ENCODE measurements at regions not wholly inside any gene's neighbourhood (a gene's known extent, or its start where the extent isn't known, plus 50 kb on each side); places are given as distances from the start of the nearest gene placed in this dataset.
"Not testable (repeated sequence)": the region's sequence is repeated elsewhere in the genome, so short reads cannot be mapped to it uniquely, and the experiment has no call there.

GRCh38 chr2:47696478-47696831 lies 86.5 kb upstream of the MSH6 start:
- in situ Hi-C loops (cut with HindIII; ENCODE audit: low pct_unique_long_range_greater_than_20kb, low sequenced_read_pairs) = no loop called here
- no peak for DNase-seq (ENCODE audit: low read depth, low spot score)

GRCh38 chr2:47695800-47696477 lies 87.0 kb upstream of the MSH6 start:
- in situ Hi-C loops (cut with HindIII; ENCODE audit: low pct_unique_long_range_greater_than_20kb, low sequenced_read_pairs) = no loop called here
- DNase-seq (ENCODE audit: low read depth, low spot score) = no peak

DNA sequence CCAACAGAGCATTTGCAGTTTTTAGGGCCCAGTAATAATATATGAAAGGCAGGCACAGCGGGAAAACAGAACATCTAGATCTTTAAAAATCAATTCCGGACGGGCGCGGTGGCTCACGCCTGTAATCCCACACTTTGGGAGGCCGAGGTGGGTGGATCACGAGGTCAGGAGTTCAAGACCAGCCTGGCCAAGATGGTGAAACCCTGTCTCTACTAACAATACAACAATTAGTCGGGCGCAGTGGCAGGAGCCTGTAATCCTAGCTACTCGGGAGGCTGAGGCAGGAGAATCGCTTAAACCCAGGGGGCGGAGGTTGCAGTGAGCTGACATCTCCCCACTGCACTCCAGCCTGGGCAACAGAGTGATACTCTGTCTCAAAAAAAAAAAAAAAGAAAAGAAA lies 88.5 kb upstream of the MSH6 start:
- in situ Hi-C loops (cut with HindIII; ENCODE audit: low pct_unique_long_range_greater_than_20kb, low sequenced_read_pairs); DNase-seq (ENCODE audit: low read depth, low spot score): not testable (repeated sequence)

GRCh38 chr2:47690706-47691325 lies 92.1 kb upstream of the MSH6 start:
- DNase-seq (ENCODE audit: low read depth, low spot score); in situ Hi-C loops (cut with HindIII; ENCODE audit: low pct_unique_long_range_greater_than_20kb, low sequenced_read_pairs): not testable (repeated sequence)

DNA sequence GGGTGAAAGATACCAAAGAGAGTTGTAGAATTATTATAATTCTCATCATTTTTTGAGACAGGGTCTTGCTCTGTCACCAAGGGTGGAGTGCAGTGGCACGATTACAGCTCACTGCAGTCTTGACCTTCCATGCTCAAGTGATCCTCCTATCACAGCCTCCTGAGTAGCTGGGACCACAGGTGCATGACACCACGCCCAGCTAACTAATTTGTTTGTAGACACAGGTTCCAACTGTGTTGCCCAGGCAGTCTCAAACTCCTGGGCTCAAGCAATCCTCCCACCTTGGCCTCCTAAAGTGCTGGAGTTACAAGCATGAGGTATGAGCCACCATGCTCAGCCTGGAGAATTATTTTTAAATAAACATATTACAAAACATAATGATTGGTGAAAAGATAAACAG lies 92.8 kb upstream of the MSH6 start:
- no peak for DNase-seq (ENCODE audit: low read depth, low spot score)
- in situ Hi-C loops (cut with HindIII; ENCODE audit: low pct_unique_long_range_greater_than_20kb, low sequenced_read_pairs) = no loop called here

GRCh38 chr2:47689118-47689517 lies 93.8 kb upstream of the MSH6 start:
- in situ Hi-C loops (cut with HindIII; ENCODE audit: low pct_unique_long_range_greater_than_20kb, low sequenced_read_pairs); DNase-seq (ENCODE audit: low read depth, low spot score): not testable (repeated sequence)

DNA sequence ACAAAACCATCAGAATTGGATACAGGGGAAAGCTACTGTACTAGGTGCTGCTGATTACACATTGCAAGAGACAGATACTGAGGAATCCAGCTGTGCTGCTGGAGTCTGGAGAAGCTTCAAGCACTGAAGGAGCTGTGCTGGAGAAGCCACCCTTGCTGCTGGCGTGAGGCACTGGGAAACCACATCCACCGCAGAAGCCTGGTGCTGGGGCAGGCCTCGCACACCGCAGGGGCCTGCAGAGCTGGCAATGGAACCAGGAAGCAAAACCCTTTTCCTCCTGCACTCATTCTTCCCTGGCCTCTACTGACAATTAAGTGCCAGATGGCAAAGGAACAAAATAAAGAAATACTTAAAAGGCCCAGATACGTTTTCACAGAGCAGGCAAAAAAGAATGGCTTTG lies 94.4 kb upstream of the MSH6 start:
- in situ Hi-C loops (cut with HindIII; ENCODE audit: low pct_unique_long_range_greater_than_20kb, low sequenced_read_pairs) = no loop called here
- no peak for DNase-seq (ENCODE audit: low read depth, low spot score)

DNA sequence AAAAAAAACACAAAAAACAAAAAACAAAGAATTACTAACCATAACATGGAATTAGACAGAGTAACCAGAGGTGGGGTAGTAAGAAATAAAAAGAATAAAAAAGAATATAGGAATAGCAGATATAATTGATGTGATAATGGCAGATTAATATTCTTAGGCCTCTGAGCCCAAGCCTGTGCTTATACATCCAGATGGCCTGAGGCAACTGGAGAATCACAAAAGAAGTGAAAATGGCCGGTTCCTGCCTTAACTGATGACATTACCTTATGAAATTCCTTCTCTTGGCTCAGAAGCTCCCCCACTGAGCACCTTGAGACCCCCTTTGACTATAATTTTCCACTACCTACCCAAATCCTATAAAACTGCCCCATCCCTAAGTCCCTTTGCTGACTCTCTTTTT lies 95.1 kb upstream of the MSH6 start:
- no peak for DNase-seq (ENCODE audit: low read depth, low spot score)
- in situ Hi-C loops (cut with HindIII; ENCODE audit: low pct_unique_long_range_greater_than_20kb, low sequenced_read_pairs) = no loop called here

DNA sequence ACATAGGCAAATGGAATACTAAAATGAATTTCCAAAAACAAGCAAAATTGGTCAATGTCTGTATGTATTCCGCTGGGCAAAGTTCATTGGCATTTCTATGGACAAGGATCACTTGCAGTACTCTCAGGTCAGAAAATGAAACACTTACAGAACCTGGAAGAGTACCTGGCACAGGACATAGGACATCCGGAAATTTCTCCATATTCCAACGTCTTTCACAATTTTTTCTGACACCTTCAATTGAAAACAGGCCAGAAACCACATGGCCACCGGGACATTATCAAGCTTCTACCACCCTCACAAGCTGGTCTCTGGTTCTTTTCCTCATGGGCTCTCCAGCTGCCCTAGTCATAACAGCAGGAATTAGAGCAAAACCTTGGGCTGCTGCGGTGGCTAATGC lies 96.9 kb upstream of the MSH6 start:
- no peak for DNase-seq (ENCODE audit: low read depth, low spot score)
- in situ Hi-C loops (cut with HindIII; ENCODE audit: low pct_unique_long_range_greater_than_20kb, low sequenced_read_pairs) = no loop called here

DNA sequence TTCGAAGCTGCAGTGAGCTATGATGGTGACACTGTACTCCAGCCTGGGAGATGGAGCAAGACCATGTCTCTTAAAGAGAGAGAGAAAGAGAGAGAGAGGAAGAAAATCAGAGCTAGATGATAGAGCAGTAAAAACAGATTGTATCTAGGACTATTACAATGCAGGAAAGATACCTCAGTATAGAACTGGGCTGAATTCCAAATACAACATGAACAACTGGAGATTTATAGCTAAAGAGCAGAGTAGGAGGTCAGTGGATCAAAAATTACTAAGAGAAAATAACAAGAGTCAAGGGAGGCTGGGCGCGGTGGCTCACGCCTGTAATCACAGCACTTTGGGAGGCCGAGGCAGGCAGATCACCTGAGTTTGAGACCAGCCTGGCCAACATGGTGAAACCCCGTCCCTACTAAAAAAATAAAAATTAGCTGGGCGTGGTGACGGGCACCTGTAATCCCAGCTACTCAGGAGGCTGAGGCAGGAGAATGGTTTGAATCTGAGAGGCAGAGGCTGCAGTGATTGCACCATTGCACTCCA lies 100.7 kb upstream of the MSH6 start:
- in situ Hi-C loops (cut with HindIII; ENCODE audit: low pct_unique_long_range_greater_than_20kb, low sequenced_read_pairs) = no loop called here
- no peak for DNase-seq (ENCODE audit: low read depth, low spot score)

GRCh38 chr2:47676261-47676926 lies 105.6 kb upstream of the KCNK12 start:
- in situ Hi-C loops (cut with HindIII; ENCODE audit: low pct_unique_long_range_greater_than_20kb, low sequenced_read_pairs) = no loop called here
- DNase-seq (ENCODE audit: low read depth, low spot score) = no peak

GRCh38 chr2:47675196-47675825 lies 104.5 kb upstream of the KCNK12 start:
- DNase-seq (ENCODE audit: low read depth, low spot score) = no peak
- in situ Hi-C loops (cut with HindIII; ENCODE audit: low pct_unique_long_range_greater_than_20kb, low sequenced_read_pairs) = no loop called here

DNA sequence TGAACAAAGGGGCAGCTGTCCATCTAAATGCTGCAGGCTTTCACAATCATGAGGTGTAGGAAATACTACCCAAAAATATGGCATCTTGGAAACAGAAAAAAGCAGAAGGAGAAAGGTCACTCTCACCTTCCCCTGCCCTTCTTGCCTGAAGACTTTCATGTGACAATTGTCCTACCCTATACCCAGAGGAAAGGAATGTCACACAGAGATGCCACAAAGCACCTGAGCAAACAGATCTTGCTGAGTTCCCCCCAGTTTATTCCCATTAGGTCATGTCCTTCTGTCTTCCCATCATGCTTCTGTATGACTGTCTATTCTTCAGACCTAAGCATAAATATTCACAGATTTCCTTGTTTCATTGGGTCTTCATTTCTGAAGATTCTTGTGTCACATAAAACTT lies 95.5 kb upstream of the KCNK12 start:
- no peak for DNase-seq (ENCODE audit: low read depth, low spot score)
- in situ Hi-C loops (cut with HindIII; ENCODE audit: low pct_unique_long_range_greater_than_20kb, low sequenced_read_pairs) = no loop called here

- in situ Hi-C loops (cut with HindIII; ENCODE audit: low pct_unique_long_range_greater_than_20kb, low sequenced_read_pairs) = no loop called here
- peak; percentile 44 for DNase-seq (ENCODE audit: low read depth, low spot score)
These were observed 94.0 kb upstream of the KCNK12 start for GRCh38 chr2:47664817-47665216.

GRCh38 chr2:47662552-47662951 lies 91.8 kb upstream of the KCNK12 start:
- in situ Hi-C loops (cut with HindIII; ENCODE audit: low pct_unique_long_range_greater_than_20kb, low sequenced_read_pairs) = no loop called here
- no peak for DNase-seq (ENCODE audit: low read depth, low spot score)

GRCh38 chr2:47661310-47661709 lies 90.5 kb upstream of the KCNK12 start:
- in situ Hi-C loops (cut with HindIII; ENCODE audit: low pct_unique_long_range_greater_than_20kb, low sequenced_read_pairs) = no loop called here

GRCh38 chr2:47660168-47660567 lies 89.4 kb upstream of the KCNK12 start:
- in situ Hi-C loops (cut with HindIII; ENCODE audit: low pct_unique_long_range_greater_than_20kb, low sequenced_read_pairs) = no loop called here
- no peak for DNase-seq (ENCODE audit: low read depth, low spot score)

More at GRCh38 chr2:47661310-47661709, 90.5 kb upstream of the KCNK12 start:
- no peak for DNase-seq (ENCODE audit: low read depth, low spot score)

- DNase-seq (ENCODE audit: low read depth, low spot score) = no peak
- in situ Hi-C loops (cut with HindIII; ENCODE audit: low pct_unique_long_range_greater_than_20kb, low sequenced_read_pairs) = no loop called here
These were observed 88.0 kb upstream of the KCNK12 start for GRCh38 chr2:47658646-47659320.

All from SK-MEL-5 (cell line).